Neural cell (in vitro differentiated cells): ENCODE measurements at regions not wholly inside any gene's neighbourhood (a gene's known extent, or its start where the extent isn't known, plus 50 kb on each side); places are given as distances from the start of the nearest gene placed in this dataset.

Experiments
- H2AFZ ChIP-seq: fragments of 200-600, 300-800 bp; sonication (generic), shearing (Covaris generic); 2 replicates; pipeline ENCODE4 v1.6.0; 2014; ENCODE audit warnings: low read depth, mild to moderate bottlenecking, antibody characterized with exemption, low read length, moderate library complexity
- H3F3A ChIP-seq: fragments of 200-600 bp; shearing (Covaris generic); 2 replicates; pipeline ENCODE4 v1.6.1; 2016; ENCODE audit warnings: mild to moderate bottlenecking, moderate library complexity, mixed read lengths, antibody characterized with exemption, low read length; ENCODE audit not compliant: insufficient read depth, poor library complexity, severe bottlenecking
- H3K27ac ChIP-seq: fragments of 200-600, 300-800 bp; sonication (generic), shearing (Covaris generic); 2 replicates; pipeline ENCODE4 v1.5.1; 2014; ENCODE audit warnings: mild to moderate bottlenecking, low read length, moderate library complexity
- H3K27me3 ChIP-seq: fragments of 300-800, 200-600 bp; sonication (generic), shearing (Covaris generic); 2 replicates; pipeline ENCODE4 v1.6.0; 2014; ENCODE audit warnings: mild to moderate bottlenecking, low read depth, low read length, moderate library complexity; ENCODE audit not compliant: insufficient read depth
- H3K36me3 ChIP-seq: fragments of 300-800, 200-600 bp; sonication (generic), shearing (Covaris generic); 2 replicates; pipeline ENCODE4 v1.5.1; 2014; ENCODE audit warnings: mild to moderate bottlenecking, antibody characterized with exemption, low read length, moderate library complexity; ENCODE audit not compliant: insufficient read depth
- H3K4me2 ChIP-seq: fragments of 300-800, 200-600 bp; sonication (generic), shearing (Covaris generic); 2 replicates; pipeline ENCODE4 v1.6.0; 2014; ENCODE audit warnings: mild to moderate bottlenecking, low read length
- H3K4me3 ChIP-seq: fragments of 300-800, 200-600 bp; sonication (generic), shearing (Covaris generic); 2 replicates; pipeline ENCODE4 v1.5.1; 2014; ENCODE audit warnings: mild to moderate bottlenecking, low read length, moderate library complexity
- H3K79me2 ChIP-seq: fragments of 200-600 bp; shearing (Covaris generic); replicated peaks from 2 replicates; pipeline ENCODE4 v1.6.0; 2014; ENCODE audit warnings: mild to moderate bottlenecking, low read length, moderate library complexity; ENCODE audit not compliant: insufficient read depth
- H3K9ac ChIP-seq: fragments of 300-800, 200-600 bp; sonication (generic), shearing (Covaris generic); 2 replicates; pipeline ENCODE4 v1.6.1; 2016; ENCODE audit warnings: mild to moderate bottlenecking, low read length, mixed read lengths
- H3K9me2 ChIP-seq: fragments of 200-600 bp; shearing (Covaris generic); 2 replicates; pipeline ENCODE4 v1.6.1; 2016; ENCODE audit warnings: mild to moderate bottlenecking, low read length, mixed read lengths; ENCODE audit not compliant: insufficient read depth
- H3K9me3 ChIP-seq: fragments of 200-600, 300-800 bp; sonication (generic), shearing (Covaris generic); 2 replicates; pipeline ENCODE4 v1.6.1; 2016; ENCODE audit warnings: mild to moderate bottlenecking, mixed run types, low read length, moderate library complexity, mixed read lengths
- H4K20me1 ChIP-seq: fragments of 200-600 bp; shearing (Covaris generic); 2 replicates; pipeline ENCODE4 v1.6.1; 2016; ENCODE audit warnings: mild to moderate bottlenecking, mixed run types; ENCODE audit not compliant: insufficient read depth
- EP300 ChIP-seq: fragments of 450-650 bp; conservative IDR thresholded peaks from 2 replicates; pipeline ENCODE4 v1.6.1; 2014; ENCODE audit warnings: antibody characterized with exemption, mild to moderate bottlenecking, moderate library complexity; ENCODE audit not compliant: poor library complexity, severe bottlenecking
- EZH2 ChIP-seq: fragments of 200-600, 300-800 bp; shearing (Covaris generic), sonication (generic); IDR thresholded peaks from 2 replicates; pipeline ENCODE4 v1.6.1; 2014; ENCODE audit warnings: antibody characterized with exemption, low read length, borderline replicate concordance, mild to moderate bottlenecking; ENCODE audit not compliant: insufficient read depth, poor library complexity, severe bottlenecking
- MXI1 ChIP-seq: fragments of 450-650 bp; conservative IDR thresholded peaks from 2 replicates; pipeline ENCODE4 v1.6.1; 2014; ENCODE audit warnings: antibody characterized with exemption, mild to moderate bottlenecking; ENCODE audit not compliant: poor library complexity, severe bottlenecking
- POLR2AphosphoS5 ChIP-seq: IDR thresholded peaks from 2 replicates; pipeline ENCODE4 v1.6.1; 2012
- RAD21 ChIP-seq: fragments of 450-650 bp; conservative IDR thresholded peaks from 2 replicates; pipeline ENCODE4 v1.6.1; 2014; ENCODE audit warnings: antibody characterized with exemption, mild to moderate bottlenecking, moderate library complexity
- SMC3 ChIP-seq: fragments of 450-650 bp; conservative IDR thresholded peaks from 2 replicates; pipeline ENCODE4 v1.6.1; 2014; ENCODE audit warnings: antibody characterized with exemption, mild to moderate bottlenecking, moderate library complexity; ENCODE audit not compliant: poor library complexity
- TAF1 ChIP-seq: IDR thresholded peaks from 2 replicates; pipeline ENCODE4 v1.6.1; 2012; ENCODE audit warnings: low read depth
- TF ChIP-seq, protein P1 (sequence below): fragments of 450-650 bp; IDR thresholded peaks from 2 replicates; pipeline ENCODE4 v1.5.1; 2014; ENCODE audit warnings: antibody characterized with exemption, mild to moderate bottlenecking, moderate library complexity; ENCODE audit not compliant: poor library complexity, severe bottlenecking
- TF ChIP-seq, protein P2 (sequence below): IDR thresholded peaks from 2 replicates; pipeline ENCODE4 v1.6.1; 2012; ENCODE audit warnings: borderline replicate concordance

- Histone ChIP-seq H3K9me3 (no peaks in the 10 kb centered on the region), H3K4me3 (no peak overlapping the region), H4K20me1 (no peaks in the 10 kb centered on the region), H3F3A (no peaks in the 10 kb centered on the region), H3K79me2 (no peaks in the 10 kb centered on the region), H2AFZ (no peak overlapping the region), H3K4me2 (no peak overlapping the region), H3K27me3 (no peaks in the 10 kb centered on the region), H3K27ac (no peak overlapping the region), H3K9ac (no peak overlapping the region), H3K9me2 (no peaks in the 10 kb centered on the region), H3K36me3 (no peaks in the 10 kb centered on the region)
- TF ChIP-seq POLR2AphosphoS5 (no peak), EZH2 (no peak)
These were observed 139.4 kb upstream of the HAAO start for GRCh38 chr2:42931818-42932195.

DNA sequence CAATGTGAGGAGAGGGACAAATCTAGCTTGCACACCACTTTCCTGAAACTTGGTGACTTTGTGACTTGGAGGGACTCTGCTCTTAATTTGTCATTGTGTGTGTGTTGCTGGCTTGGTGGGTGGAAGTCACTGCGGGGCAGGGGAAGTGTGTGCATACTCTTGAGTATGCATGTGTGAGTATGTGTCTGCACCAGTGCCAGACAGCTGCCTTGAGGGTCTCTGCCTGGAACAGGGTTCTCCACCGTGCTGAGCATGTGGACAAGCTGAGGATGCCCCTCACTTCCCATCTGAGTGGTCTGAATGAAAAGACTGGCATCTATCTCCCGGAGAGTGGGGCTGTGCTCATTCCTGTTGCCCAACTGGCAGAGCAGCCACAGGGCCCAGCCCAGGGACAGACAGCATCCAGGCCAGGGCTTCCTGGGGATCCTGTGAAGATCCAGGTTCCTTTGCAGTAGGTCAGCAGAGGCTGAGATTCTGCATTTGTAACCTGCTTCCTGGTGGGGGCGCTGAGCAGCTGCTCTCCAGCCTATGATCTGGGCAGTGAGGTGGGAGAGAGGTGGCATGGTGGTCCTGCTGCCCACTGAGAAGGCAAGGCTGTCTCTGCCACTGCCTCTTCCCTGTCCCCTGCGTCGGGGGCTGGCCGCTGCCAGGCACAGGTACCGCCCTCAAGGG is 138.9 kb upstream of the HAAO start:
- no peaks in the 10 kb centered on the region for H3K79me2 ChIP-seq
- H3K27ac ChIP-seq, result no peak overlapping the region
- H3K4me3 ChIP-seq, result no peak overlapping the region
- H3K9ac ChIP-seq, result no peak overlapping the region
- H3K9me3 ChIP-seq, result no peaks in the 10 kb centered on the region
- no peaks in the 10 kb centered on the region for H3K27me3 ChIP-seq
- no peaks in the 10 kb centered on the region for H3K9me2 ChIP-seq
- H4K20me1 ChIP-seq, result no peaks in the 10 kb centered on the region
- H3F3A ChIP-seq, result no peaks in the 10 kb centered on the region
- TF ChIP-seq, protein P1, sequence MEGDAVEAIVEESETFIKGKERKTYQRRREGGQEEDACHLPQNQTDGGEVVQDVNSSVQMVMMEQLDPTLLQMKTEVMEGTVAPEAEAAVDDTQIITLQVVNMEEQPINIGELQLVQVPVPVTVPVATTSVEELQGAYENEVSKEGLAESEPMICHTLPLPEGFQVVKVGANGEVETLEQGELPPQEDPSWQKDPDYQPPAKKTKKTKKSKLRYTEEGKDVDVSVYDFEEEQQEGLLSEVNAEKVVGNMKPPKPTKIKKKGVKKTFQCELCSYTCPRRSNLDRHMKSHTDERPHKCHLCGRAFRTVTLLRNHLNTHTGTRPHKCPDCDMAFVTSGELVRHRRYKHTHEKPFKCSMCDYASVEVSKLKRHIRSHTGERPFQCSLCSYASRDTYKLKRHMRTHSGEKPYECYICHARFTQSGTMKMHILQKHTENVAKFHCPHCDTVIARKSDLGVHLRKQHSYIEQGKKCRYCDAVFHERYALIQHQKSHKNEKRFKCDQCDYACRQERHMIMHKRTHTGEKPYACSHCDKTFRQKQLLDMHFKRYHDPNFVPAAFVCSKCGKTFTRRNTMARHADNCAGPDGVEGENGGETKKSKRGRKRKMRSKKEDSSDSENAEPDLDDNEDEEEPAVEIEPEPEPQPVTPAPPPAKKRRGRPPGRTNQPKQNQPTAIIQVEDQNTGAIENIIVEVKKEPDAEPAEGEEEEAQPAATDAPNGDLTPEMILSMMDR, result no peak
- TF ChIP-seq, protein P2, sequence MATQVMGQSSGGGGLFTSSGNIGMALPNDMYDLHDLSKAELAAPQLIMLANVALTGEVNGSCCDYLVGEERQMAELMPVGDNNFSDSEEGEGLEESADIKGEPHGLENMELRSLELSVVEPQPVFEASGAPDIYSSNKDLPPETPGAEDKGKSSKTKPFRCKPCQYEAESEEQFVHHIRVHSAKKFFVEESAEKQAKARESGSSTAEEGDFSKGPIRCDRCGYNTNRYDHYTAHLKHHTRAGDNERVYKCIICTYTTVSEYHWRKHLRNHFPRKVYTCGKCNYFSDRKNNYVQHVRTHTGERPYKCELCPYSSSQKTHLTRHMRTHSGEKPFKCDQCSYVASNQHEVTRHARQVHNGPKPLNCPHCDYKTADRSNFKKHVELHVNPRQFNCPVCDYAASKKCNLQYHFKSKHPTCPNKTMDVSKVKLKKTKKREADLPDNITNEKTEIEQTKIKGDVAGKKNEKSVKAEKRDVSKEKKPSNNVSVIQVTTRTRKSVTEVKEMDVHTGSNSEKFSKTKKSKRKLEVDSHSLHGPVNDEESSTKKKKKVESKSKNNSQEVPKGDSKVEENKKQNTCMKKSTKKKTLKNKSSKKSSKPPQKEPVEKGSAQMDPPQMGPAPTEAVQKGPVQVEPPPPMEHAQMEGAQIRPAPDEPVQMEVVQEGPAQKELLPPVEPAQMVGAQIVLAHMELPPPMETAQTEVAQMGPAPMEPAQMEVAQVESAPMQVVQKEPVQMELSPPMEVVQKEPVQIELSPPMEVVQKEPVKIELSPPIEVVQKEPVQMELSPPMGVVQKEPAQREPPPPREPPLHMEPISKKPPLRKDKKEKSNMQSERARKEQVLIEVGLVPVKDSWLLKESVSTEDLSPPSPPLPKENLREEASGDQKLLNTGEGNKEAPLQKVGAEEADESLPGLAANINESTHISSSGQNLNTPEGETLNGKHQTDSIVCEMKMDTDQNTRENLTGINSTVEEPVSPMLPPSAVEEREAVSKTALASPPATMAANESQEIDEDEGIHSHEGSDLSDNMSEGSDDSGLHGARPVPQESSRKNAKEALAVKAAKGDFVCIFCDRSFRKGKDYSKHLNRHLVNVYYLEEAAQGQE, result no peak
- TF ChIP-seq TAF1 (no peak), SMC3 (no peak), RAD21 (no peak), EZH2 (no peak), MXI1 (no peak), POLR2AphosphoS5 (no peak), EP300 (no peak)
- no peaks in the 10 kb centered on the region for H3K36me3 ChIP-seq
- H3K4me2 ChIP-seq, result no peak overlapping the region
- H2AFZ ChIP-seq, result no peak overlapping the region
